Activated B cell treated with CpG ODN at 0.5 μM for 24 hours (primary cell): ENCODE measurements at regions not wholly inside any gene's neighbourhood (a gene's known extent, or its start where the extent isn't known, plus 50 kb on each side); places are given as distances from the start of the nearest gene placed in this dataset.

Experiments
- ATAC-seq: fragments of 200-7000 bp; cut with Tn5 transposase; one replicate; pipeline ENCODE4 v1.10.0; 2021; ENCODE audit warnings: low read depth, mild to moderate bottlenecking, moderate library complexity
- CTCF ChIA-PET: fragments of 350-600 bp; sonication (Branson Sonifier 250); formaldehyde crosslinking; loops from one replicate; lab custom pipeline; 2021; ENCODE audit warnings: antibody characterized with exemption; lab: Charles Lee
- POLR2A ChIA-PET: fragments of 350-600 bp; sonication (Branson Sonifier 250); formaldehyde crosslinking; loops from one replicate; lab custom pipeline; 2021; ENCODE audit warnings: antibody characterized with exemption; lab: Charles Lee
- DNase-seq: peaks from one replicate; pipeline ENCODE4 v3.0.0; 2022
- H3K27ac Mint-ChIP-seq: one replicate; pipeline ENCODE4 v1.8.0; 2020; ENCODE audit warnings: mixed read lengths
- H3K27me3 Mint-ChIP-seq: one replicate; pipeline ENCODE4 v1.8.0; 2021; ENCODE audit warnings: mixed read lengths
- H3K36me3 Mint-ChIP-seq: one replicate; pipeline ENCODE4 v1.8.0; 2021; ENCODE audit warnings: low read depth, mixed read lengths
- H3K4me1 Mint-ChIP-seq: one replicate; pipeline ENCODE4 v1.8.0; 2021; ENCODE audit warnings: mixed read lengths
- H3K4me3 Mint-ChIP-seq: one replicate; pipeline ENCODE4 v1.8.0; 2020; ENCODE audit warnings: mild to moderate bottlenecking, mixed read lengths
- H3K9me3 Mint-ChIP-seq: one replicate; pipeline ENCODE4 v1.8.0; 2020; ENCODE audit warnings: mixed read lengths
- CTCF ChIP-seq: fragments of 200-600 bp; IDR thresholded peaks from one replicate; pipeline ENCODE4 v1.8.0; 2022; ENCODE audit warnings: antibody characterized with exemption, mild to moderate bottlenecking
- intact Hi-C: fragments of 100-400 bp; cut with micrococcal nuclease; formaldehyde crosslinking; loops from one replicate; pipeline ENCODE4 v1.15.1; 2024

- DNase-seq (no peak), ATAC-seq (no peak)
- Mint-ChIP-seq H3K9me3 (peaks cover 3% of the 10 kb centered on the region), H3K27ac (no peak overlapping the region), H3K4me3 (no peak overlapping the region), H3K4me1 (no peaks in the 10 kb centered on the region), H3K27me3 (peaks cover 3% of the 10 kb centered on the region), H3K36me3 (no peaks in the 10 kb centered on the region)
- TF ChIP-seq CTCF: no peak
- intact Hi-C loops: no loop called here
- CTCF ChIA-PET: no interaction called here
- POLR2A ChIA-PET: no interaction called here
Measured at GRCh38 chr15:59828861-59829260, 139.7 kb upstream of the BNIP2 start.

DNA sequence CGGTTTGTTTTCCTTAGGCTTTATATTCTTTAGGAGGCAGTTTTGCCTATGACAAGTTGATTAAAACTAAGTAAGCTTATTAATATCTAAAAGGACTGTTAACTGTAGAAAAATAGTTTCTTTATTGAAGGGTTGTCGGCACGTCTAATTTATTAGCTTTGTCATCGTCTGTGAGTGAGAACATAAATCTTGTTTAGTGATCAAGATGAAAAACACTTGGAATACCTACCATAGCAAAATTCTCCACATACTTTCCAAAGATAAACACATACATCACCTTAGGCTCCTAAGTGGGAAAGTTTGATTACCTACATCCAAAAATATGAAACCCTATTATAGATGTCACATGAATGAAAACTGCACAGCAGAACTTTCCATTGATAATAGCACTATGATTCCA, 139.1 kb upstream of the BNIP2 start:
- CTCF ChIA-PET: no interaction called here
- POLR2A ChIA-PET: no interaction called here
- no peak overlapping the region for H3K4me3 Mint-ChIP-seq

GRCh38 chr15:59825901-59826300, 136.8 kb upstream of the BNIP2 start:
- H3K9me3 Mint-ChIP-seq: peaks cover 10% of the 10 kb centered on the region
- peaks cover 5% of the 10 kb centered on the region for H3K27me3 Mint-ChIP-seq

More for the DNA sequence above, 139.1 kb upstream of the BNIP2 start:
- H3K9me3 Mint-ChIP-seq: peaks cover 8% of the 10 kb centered on the region
- ATAC-seq (no peak), DNase-seq (no peak)
- TF ChIP-seq CTCF: no peak
- H3K36me3 Mint-ChIP-seq: no peaks in the 10 kb centered on the region
- intact Hi-C loops: no loop called here
- peaks cover 3% of the 10 kb centered on the region for H3K27me3 Mint-ChIP-seq
- H3K27ac Mint-ChIP-seq: no peak overlapping the region
- H3K4me1 Mint-ChIP-seq: no peaks in the 10 kb centered on the region

GRCh38 chr15:59821286-59821685, 132.2 kb upstream of the BNIP2 start:
- Mint-ChIP-seq H3K36me3 (no peaks in the 10 kb centered on the region), H3K9me3 (peaks cover 10% of the 10 kb centered on the region), H3K27me3 (peaks cover 14% of the 10 kb centered on the region), H3K4me3 (no peak overlapping the region), H3K4me1 (no peaks in the 10 kb centered on the region), H3K27ac (no peak overlapping the region)
- ChIA-PET CTCF (no interaction called here), POLR2A (no interaction called here)
- DNase-seq (no peak), ATAC-seq (no peak)
- no peak for TF ChIP-seq CTCF
- intact Hi-C loops: no loop called here

More at GRCh38 chr15:59825901-59826300, 136.8 kb upstream of the BNIP2 start:
- H3K4me1 Mint-ChIP-seq: no peaks in the 10 kb centered on the region
- ChIA-PET POLR2A (no interaction called here), CTCF (no interaction called here)
- no peak overlapping the region for H3K4me3 Mint-ChIP-seq
- no peak for ATAC-seq
- intact Hi-C loops: no loop called here
- TF ChIP-seq CTCF: no peak
- no peak for DNase-seq
- H3K36me3 Mint-ChIP-seq: no peaks in the 10 kb centered on the region
- H3K27ac Mint-ChIP-seq: no peak overlapping the region

DNA sequence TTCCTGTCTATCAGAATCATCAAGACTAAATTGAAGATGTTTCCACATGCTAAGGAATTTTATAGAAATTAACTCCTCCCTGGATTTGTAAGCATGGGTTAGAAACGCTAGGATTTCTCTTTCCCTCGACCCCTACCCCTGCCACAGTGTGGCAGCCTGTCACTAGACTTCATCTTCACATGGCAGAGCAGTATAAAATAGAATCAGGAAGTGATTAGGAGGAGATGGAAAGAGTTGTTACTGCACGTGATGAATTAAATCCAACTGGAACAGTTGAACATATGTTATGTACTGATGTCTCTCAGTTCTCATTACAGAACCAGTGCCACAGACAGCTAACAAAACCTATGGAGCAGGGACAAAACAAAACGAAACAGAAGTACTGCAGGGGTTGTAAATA, 130.0 kb upstream of the BNIP2 start:
- ChIA-PET CTCF (no interaction called here), POLR2A (no interaction called here)
- Mint-ChIP-seq H3K27ac (no peak overlapping the region), H3K4me3 (no peak overlapping the region), H3K4me1 (no peaks in the 10 kb centered on the region), H3K36me3 (no peaks in the 10 kb centered on the region), H3K9me3 (peaks cover 8% of the 10 kb centered on the region), H3K27me3 (peaks cover 16% of the 10 kb centered on the region)
- intact Hi-C loops: no loop called here
- TF ChIP-seq CTCF: no peak
- no peak for ATAC-seq
- DNase-seq: no peak
